ENCODE measurements at regions not wholly inside any gene's neighbourhood (a gene's known extent, or its start where the extent isn't known, plus 50 kb on each side); places are given as distances from the start of the nearest gene placed in this dataset.

- no peak for DNase-seq
Observed at GRCh38 chr22:47784367-47784983, 1022.0 kb downstream of the TBC1D22A start.

DNA sequence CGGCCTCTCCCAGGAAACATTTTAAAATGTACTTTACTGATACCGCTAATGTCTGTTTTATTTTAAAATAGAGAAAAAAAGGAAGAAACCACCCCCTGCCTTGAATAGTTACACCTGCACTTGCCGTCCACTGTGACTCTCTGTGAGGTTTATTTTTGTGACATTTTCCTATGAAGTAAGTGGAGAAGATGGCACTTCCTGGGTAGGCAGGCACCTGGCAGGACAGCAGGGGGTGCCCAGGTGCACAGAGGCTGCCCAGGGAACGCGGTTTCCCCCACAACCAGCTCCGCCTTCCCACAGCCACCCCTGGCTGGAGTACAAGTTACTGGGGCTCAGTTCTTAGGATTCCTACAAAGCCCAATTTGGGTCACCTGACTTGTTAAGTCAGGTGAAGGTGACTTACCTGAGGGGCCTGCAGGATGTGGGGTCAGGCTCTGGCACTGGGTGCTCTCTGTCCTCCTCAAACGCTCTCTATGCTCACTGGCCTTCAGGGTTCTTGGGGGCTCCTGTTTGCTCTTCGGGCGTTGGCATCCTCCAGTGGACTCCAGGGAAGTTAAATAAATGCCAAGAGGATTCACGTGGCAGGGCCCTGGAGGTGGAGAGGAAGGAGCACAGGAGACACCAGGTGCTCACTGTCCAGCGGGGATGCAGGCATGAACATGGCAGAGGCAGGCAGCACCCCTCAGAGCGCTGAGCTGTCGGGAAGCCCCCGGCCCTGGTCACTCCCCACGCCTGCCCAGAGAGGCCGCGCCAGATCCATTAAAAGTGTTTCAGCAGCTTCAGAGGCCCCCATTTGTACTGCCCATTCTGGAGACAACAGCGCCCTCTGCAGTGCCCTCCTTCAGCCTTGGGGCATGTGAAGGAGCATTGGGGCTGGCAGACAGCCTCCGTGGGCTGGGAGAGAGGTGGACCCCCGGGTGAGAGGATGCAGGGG, 1021.2 kb downstream of the TBC1D22A start:
- DNase-seq = no peak

GRCh38 chr22:47782328-47783075, 1020.1 kb downstream of the TBC1D22A start:
- DNase-seq = no peak

DNA sequence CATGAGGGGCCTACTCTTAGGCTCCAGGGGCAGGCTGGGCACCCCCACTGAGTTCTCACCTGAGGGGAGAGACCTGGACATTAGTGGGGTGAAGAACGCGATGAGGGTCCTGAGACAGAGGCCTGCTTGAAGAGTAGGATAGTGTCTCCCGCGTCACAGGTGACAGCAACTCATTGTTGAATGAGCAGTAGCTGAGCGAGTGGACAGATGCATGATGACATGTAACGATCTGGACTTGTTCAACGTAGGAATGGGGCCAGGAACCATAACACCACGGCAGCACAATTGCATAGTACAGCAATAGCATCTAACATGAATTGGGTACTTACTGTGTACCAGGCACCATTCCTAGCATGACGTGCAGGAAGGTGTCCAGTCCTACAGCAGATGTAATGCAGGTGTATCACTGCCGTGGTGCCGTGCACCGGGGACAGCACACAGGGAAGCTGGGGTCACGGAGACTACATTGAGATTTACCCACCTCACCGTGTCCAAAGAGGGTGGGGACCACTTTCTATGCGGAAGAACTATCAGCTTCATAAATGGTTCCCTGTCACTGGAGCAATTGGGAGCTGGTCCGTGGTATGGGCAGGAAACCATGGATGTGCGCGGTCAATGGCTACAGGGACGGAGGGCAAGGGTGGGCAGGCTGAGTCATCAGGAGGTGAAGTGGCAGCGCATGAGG, 1019.1 kb downstream of the TBC1D22A start:
- DNase-seq = no peak

GRCh38 chr22:47781024-47781423, 1018.6 kb downstream of the TBC1D22A start:
- DNase-seq = no peak

GRCh38 chr22:47780281-47780875, 1017.9 kb downstream of the TBC1D22A start:
- no peak for DNase-seq

- DNase-seq = no peak
Observed at GRCh38 chr22:47779474-47779873, 1017.0 kb downstream of the TBC1D22A start.

GRCh38 chr22:47778160-47778658, 1015.8 kb downstream of the TBC1D22A start:
- DNase-seq = no peak

GRCh38 chr22:47777426-47777825, 1015.0 kb downstream of the TBC1D22A start:
- no peak for DNase-seq

DNA sequence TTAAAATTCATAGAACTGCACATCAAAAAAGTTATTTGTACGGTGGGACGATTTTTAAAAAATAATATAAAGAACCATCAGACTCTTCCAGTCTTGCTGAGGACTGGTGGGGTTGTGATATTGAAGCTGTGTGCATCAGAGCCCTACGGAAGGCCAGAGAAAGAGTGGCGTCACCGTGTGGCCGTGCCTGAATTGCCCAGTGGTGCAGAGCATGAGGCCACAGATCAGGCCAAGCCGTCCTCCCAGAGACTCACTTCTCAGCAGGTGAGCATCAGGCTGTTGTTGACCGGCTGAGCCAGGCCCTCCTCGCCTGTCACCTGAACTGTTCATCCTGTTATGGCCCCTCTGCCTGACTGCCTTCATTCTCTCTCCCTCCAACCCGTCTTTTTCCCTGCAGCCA, 1013.9 kb downstream of the TBC1D22A start:
- no peak for DNase-seq

DNA sequence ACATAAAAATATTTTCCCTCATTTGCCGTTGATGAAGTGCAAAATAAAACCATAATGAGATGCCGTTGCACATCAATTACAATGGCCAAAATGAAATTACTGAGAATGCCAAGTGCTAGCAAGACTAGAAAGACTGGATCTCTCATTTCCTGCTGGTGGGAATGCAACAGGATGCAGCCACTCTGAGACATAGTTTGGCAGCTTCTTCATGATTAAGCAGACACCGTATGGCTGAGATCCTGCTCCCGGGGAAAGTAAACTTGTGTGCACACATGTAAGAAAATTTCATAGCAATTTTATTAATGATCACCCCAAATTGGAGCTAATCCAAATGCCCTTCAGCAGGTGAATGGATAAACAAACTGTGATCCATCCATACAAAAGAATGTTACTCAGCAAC, 1013.2 kb downstream of the TBC1D22A start:
- no peak for DNase-seq

- DNase-seq = no peak
Observed at GRCh38 chr22:47775191-47775590, 1012.7 kb downstream of the TBC1D22A start.

- no peak for DNase-seq
Observed at GRCh38 chr22:47773635-47774034, 1011.2 kb downstream of the TBC1D22A start.

DNA sequence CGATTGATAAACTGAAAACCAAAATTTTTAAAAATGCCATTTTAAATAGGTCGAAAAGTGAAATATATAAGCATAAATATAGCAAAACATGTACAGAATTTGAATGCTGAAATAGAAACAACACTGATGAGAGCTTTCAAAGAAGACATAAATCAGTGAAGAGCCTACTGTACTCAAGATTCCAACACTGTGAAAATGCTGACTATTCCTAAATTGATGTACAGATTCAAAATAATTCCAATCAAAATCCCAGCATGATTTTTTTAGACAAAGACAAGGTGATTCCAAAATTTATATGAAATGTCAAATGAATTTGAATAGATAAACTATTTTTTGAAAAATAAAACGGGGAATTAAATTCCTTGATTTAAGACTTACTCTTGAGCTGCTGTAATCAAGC, 1010.4 kb downstream of the TBC1D22A start:
- no peak for DNase-seq

DNA sequence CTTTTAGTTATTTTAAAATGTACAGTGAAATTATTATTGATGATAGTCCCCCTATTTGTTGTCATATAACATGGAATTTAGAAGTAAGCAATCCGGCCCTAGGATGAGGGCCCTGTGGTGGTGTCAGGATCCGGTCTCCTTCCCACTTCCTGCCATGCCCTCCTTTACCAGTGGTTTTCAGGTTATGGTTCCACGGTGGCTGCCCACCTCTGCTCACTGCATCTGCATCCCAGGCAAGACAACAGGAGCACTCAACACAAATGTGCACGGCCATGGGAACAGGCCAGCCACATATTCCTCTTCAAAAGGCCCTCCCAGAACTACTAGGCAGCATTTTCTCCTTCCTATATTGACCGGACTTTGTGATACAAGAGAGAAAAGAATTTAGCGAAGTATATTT, 1007.2 kb downstream of the TBC1D22A start:
- no peak for DNase-seq

- DNase-seq = no peak
Observed at GRCh38 chr22:47768027-47768426, 1005.6 kb downstream of the TBC1D22A start.

DNA sequence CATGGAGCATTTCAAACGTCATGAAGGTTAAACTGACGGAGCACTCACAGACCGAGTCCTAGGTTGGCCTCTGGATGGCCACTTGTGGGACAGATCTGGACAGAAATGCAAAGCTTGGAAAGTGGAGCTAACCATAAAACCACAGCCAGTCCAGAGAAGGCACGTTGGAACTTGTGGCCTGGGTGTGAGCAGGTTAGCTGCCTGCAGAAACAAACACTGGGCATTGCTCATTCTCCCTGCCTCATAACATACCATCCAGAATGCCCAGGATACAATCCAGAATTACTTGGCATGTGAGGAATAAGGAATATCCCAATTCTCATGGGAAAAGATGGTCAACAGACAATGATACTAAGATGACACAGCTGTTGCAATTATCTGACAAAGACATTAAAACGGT, 1005.0 kb downstream of the TBC1D22A start:
- DNase-seq = no peak

DNA sequence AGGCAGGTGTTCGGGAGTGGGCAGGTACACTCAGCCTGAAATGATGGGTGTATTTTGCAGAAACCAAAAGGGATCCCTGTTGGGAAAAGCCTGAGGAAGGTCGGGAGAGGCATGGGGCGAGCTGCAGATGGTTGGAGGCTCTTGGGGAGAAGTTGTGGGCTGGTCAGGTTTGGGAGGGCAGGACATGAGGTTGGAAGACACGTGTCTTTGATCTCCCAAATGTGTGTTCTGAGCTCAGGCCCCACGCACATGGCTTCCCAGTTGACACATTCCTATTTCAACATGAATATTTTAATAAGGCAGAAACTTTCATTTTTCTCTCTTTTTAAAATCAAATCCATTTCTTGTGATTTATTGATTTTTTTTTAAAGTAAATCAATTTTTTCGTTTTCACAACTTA, 1003.3 kb downstream of the TBC1D22A start:
- DNase-seq = no peak

GRCh38 chr22:47762141-47762540, 999.7 kb downstream of the TBC1D22A start:
- no peak for DNase-seq

- no peak for DNase-seq
Observed at GRCh38 chr22:47759909-47760308, 997.5 kb downstream of the TBC1D22A start.

DNA sequence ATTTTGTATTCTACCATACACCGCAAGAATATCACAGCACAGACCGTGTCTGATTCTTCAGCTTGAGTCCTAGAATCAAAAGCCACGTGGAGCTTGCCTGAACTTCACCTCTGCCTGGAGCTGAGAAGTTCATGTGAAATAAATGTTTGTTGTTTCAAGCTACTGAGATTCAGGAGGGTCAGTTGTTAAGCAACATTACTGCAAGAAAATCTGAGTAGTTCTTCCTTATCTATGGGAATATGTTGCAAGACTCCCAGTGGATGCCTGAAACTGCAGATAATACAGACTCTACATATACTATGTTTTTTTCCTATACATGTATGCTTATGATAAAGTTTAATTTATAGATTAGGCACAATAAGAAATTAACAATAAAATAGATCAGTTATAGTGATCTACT, 995.3 kb downstream of the TBC1D22A start:
- DNase-seq = no peak
